H9 (cell line): ENCODE measurements at regions not wholly inside any gene's neighbourhood (a gene's known extent, or its start where the extent isn't known, plus 50 kb on each side); places are given as distances from the start of the nearest gene placed in this dataset.

ENCODE experiments used
- DNase-seq: peaks from one replicate; pipeline ENCODE4 v3.0.0-alpha.2; 2017
- H2AFZ ChIP-seq: one replicate; pipeline ENCODE4 v1.6.1; 2013; ENCODE audit warnings: mild to moderate bottlenecking, low read length, control low read depth, moderate library complexity
- H2AK5ac ChIP-seq: 2 replicates; pipeline ENCODE4 v1.6.1; 2013; ENCODE audit warnings: low read length, control low read depth, mixed read lengths; ENCODE audit not compliant: insufficient read length
- H2BK120ac ChIP-seq: one replicate; pipeline ENCODE4 v1.6.1; 2013; ENCODE audit warnings: low read depth, mild to moderate bottlenecking, low read length, control low read depth, inconsistent platforms; ENCODE audit not compliant: poor library complexity, severe bottlenecking
- H2BK12ac ChIP-seq: 2 replicates; pipeline ENCODE4 v1.6.1; 2013; ENCODE audit warnings: low read length, control low read depth, mixed read lengths, low read depth; ENCODE audit not compliant: insufficient read length
- H2BK15ac ChIP-seq: 2 replicates; pipeline ENCODE4 v1.6.1; 2013; ENCODE audit warnings: low read depth, low read length, control low read depth
- H2BK20ac ChIP-seq: one replicate; pipeline ENCODE4 v1.6.1; 2013; ENCODE audit warnings: low read depth, mild to moderate bottlenecking, low read length, control low read depth, inconsistent platforms; ENCODE audit not compliant: poor library complexity, severe bottlenecking
- H2BK5ac ChIP-seq: 2 replicates; pipeline ENCODE4 v1.6.1; 2013; ENCODE audit warnings: low read length, control low read depth, mixed read lengths; ENCODE audit not compliant: insufficient read length
- H3K14ac ChIP-seq: 2 replicates; pipeline ENCODE4 v1.6.1; 2013; ENCODE audit warnings: low read length, control low read depth; ENCODE audit not compliant: insufficient read depth
- H3K18ac ChIP-seq: 2 replicates; pipeline ENCODE4 v1.6.1; 2013; ENCODE audit warnings: low read depth, mild to moderate bottlenecking, mixed read lengths, low read length, control low read depth; ENCODE audit not compliant: insufficient read length
- H3K23ac ChIP-seq: 2 replicates; pipeline ENCODE4 v1.6.1; 2013; ENCODE audit warnings: low read length, control low read depth, mixed read lengths, low read depth; ENCODE audit not compliant: insufficient read length
- H3K23me2 ChIP-seq: 2 replicates; pipeline ENCODE4 v1.6.1; 2013; ENCODE audit warnings: low read depth, mild to moderate bottlenecking, mixed read lengths, low read length, control low read depth; ENCODE audit not compliant: insufficient read length, poor library complexity, severe bottlenecking
- H3K27ac ChIP-seq: 2 replicates; pipeline ENCODE4 v1.5.1; 2013; ENCODE audit warnings: low read length, control low read depth, mixed read lengths, low read depth; ENCODE audit not compliant: insufficient read length
- H3K27me3 ChIP-seq: 2 replicates; pipeline ENCODE4 v1.6.1; 2013; ENCODE audit warnings: low read length, control low read depth, inconsistent platforms; ENCODE audit not compliant: insufficient read depth
- H3K4ac ChIP-seq: 2 replicates; pipeline ENCODE4 v1.6.1; 2013; ENCODE audit warnings: low read depth, mild to moderate bottlenecking, control low read depth, inconsistent platforms, low read length, moderate library complexity
- H3K4me1 ChIP-seq: 2 replicates; pipeline ENCODE4 v1.6.1; 2013; ENCODE audit warnings: low read length, control low read depth, inconsistent platforms; ENCODE audit not compliant: insufficient read depth
- H3K4me2 ChIP-seq: 2 replicates; pipeline ENCODE4 v1.6.1; 2013; ENCODE audit warnings: low read length, control low read depth, mixed read lengths; ENCODE audit not compliant: insufficient read length, insufficient read depth
- H3K56ac ChIP-seq: 2 replicates; pipeline ENCODE4 v1.6.1; 2013; ENCODE audit warnings: low read depth, mild to moderate bottlenecking, mixed read lengths, low read length, control low read depth; ENCODE audit not compliant: insufficient read length
- H3K79me1 ChIP-seq: 2 replicates; pipeline ENCODE4 v1.6.1; 2013; ENCODE audit warnings: low read depth, mild to moderate bottlenecking, moderate library complexity, low read length, control low read depth, inconsistent platforms; ENCODE audit not compliant: insufficient read depth, poor library complexity, severe bottlenecking
- H3K79me2 ChIP-seq: 2 replicates; pipeline ENCODE4 v1.6.1; 2013; ENCODE audit warnings: low read length, control low read depth, inconsistent platforms; ENCODE audit not compliant: insufficient read depth
- H3K9ac ChIP-seq: 2 replicates; pipeline ENCODE4 v1.6.1; 2013; ENCODE audit warnings: low read length, control low read depth, mixed read lengths; ENCODE audit not compliant: insufficient read length; ENCODE audit errors: extremely low read depth
- H3K9me3 ChIP-seq: one replicate; pipeline ENCODE4 v1.6.1; 2013; ENCODE audit warnings: low read depth, low read length, inconsistent platforms; ENCODE audit not compliant: control insufficient read depth
- H3T11ph ChIP-seq: one replicate; pipeline ENCODE4 v1.6.1; 2013; ENCODE audit warnings: mild to moderate bottlenecking, low read length, control low read depth, inconsistent platforms
- H4K20me1 ChIP-seq: one replicate; pipeline ENCODE4 v1.6.1; 2013; ENCODE audit not compliant: control insufficient read depth, insufficient read length, insufficient read depth
- H4K5ac ChIP-seq: 2 replicates; pipeline ENCODE4 v1.6.1; 2013; ENCODE audit warnings: low read depth, mild to moderate bottlenecking, mixed read lengths, low read length, control low read depth; ENCODE audit not compliant: insufficient read length
- H4K8ac ChIP-seq: replicated peaks from 2 replicates; pipeline ENCODE4 v1.6.1; 2013; ENCODE audit warnings: low read length, control low read depth, mixed read lengths, low read depth; ENCODE audit not compliant: insufficient read length
- H4K91ac ChIP-seq: 2 replicates; pipeline ENCODE4 v1.6.1; 2013; ENCODE audit warnings: low read depth, mild to moderate bottlenecking, moderate library complexity, mixed read lengths, low read length, control low read depth; ENCODE audit not compliant: insufficient read length
- H3K27ac Mint-ChIP-seq, 3 experiments: 2 replicates in 2 of 3; 3 replicates in 1 of 3; pipeline ENCODE4 v1.8.0; 2020 to 2021; ENCODE audit warnings: mixed read lengths in 3 of 3, mild to moderate bottlenecking in 1 of 3, moderate library complexity in 1 of 3
- H3K27me3 Mint-ChIP-seq: 2 replicates; pipeline ENCODE4 v1.8.0; 2021; ENCODE audit warnings: low read depth, mild to moderate bottlenecking, moderate library complexity, mixed read lengths
- H3K36me3 Mint-ChIP-seq, 3 experiments: 2 replicates in 2 of 3; 3 replicates in 1 of 3; pipeline ENCODE4 v1.8.0; 2020 to 2021; ENCODE audit warnings: low read depth in 3 of 3, mixed read lengths in 3 of 3; ENCODE audit not compliant: insufficient read depth in 1 of 3
- H3K4me1 Mint-ChIP-seq, 2 experiments: 2 replicates each; pipeline ENCODE4 v1.8.0; 2020; ENCODE audit warnings: mixed read lengths in 2 of 2
- H3K4me3 Mint-ChIP-seq, 2 experiments: 2 replicates in 1 of 2; 3 replicates in 1 of 2; pipeline ENCODE4 v1.8.0; 2020 to 2021; ENCODE audit warnings: mild to moderate bottlenecking in 2 of 2, mixed read lengths in 2 of 2, moderate library complexity in 1 of 2
- H3K9me3 Mint-ChIP-seq, 2 experiments: 2 replicates in 1 of 2; 3 replicates in 1 of 2; pipeline ENCODE4 v1.8.0; 2020; ENCODE audit warnings: mild to moderate bottlenecking in 2 of 2, mixed read lengths in 2 of 2, moderate library complexity in 1 of 2
- CTCF ChIP-seq: fragments of 200-600 bp; sonication (generic); conservative IDR thresholded peaks from 3 replicates; pipeline ENCODE4 v1.8.0; 2021; ENCODE audit warnings: antibody characterized with exemption, mild to moderate bottlenecking
- WGBS: extraction: QIAGEN DNeasy Blood & Tissue Kit; methylation state at CpG from one replicate; pipeline ENCODE4 v1.1.7; 2013; ENCODE audit warnings: missing lambda C conversion rate, low lambda C conversion rate, mixed read lengths; ENCODE audit not compliant: insufficient read length; ENCODE audit errors: extremely low coverage; 5-methylcytosine and 5-hydroxymethylcytosine counted together

- H3K14ac ChIP-seq: no peak overlapping the region
- H3K79me2 ChIP-seq: peaks cover 2% of the 10 kb centered on the region; the same call in 1 of the 2 replicates
- no peak overlapping the region for H4K91ac ChIP-seq
- peak overlapping the region in 1 of 3 experiments; percentile 8; a peak in 2 of 7 replicates for H3K27ac Mint-ChIP-seq
- H3K27me3 Mint-ChIP-seq: no peaks in the 10 kb centered on the region
- H3K4me1 Mint-ChIP-seq: peaks cover 25 to 26% of the 10 kb centered on the region in 2 experiments
- H3K27ac ChIP-seq: no peak overlapping the region
- H2BK12ac ChIP-seq: no peak overlapping the region
- H2AFZ ChIP-seq: no peak overlapping the region
- H4K5ac ChIP-seq: no peak overlapping the region
- H4K8ac ChIP-seq: no peak overlapping the region
- no peak overlapping the region for H3T11ph ChIP-seq
- H2BK15ac ChIP-seq: no peak overlapping the region
- TF ChIP-seq CTCF: no peak
- WGBS: no CpG with 5 or more reads among the region's 4 CpGs
- peaks cover 5% of the 10 kb centered on the region for H3K23me2 ChIP-seq
- no peak overlapping the region for H3K23ac ChIP-seq
- DNase-seq: no peak
- no peak overlapping the region for H3K18ac ChIP-seq
- H3K4me2 ChIP-seq: no peak overlapping the region
- H3K36me3 Mint-ChIP-seq: peaks cover 0 to 15% (median 10%) of the 10 kb centered on the region in 3 experiments; a peak in 5 of 7 replicates
- H2BK120ac ChIP-seq: no peak overlapping the region
- H2AK5ac ChIP-seq: no peak overlapping the region
- no peak overlapping the region for H3K9ac ChIP-seq
- H3K4me1 ChIP-seq: no peaks in the 10 kb centered on the region; the same call in 1 of the 2 replicates
- no peak overlapping the region for H3K4me3 Mint-ChIP-seq
- H2BK20ac ChIP-seq: no peak overlapping the region
- H3K79me1 ChIP-seq: no peaks in the 10 kb centered on the region
- no peaks in the 10 kb centered on the region for H3K27me3 ChIP-seq
- no peaks in the 10 kb centered on the region for H3K9me3 ChIP-seq
- H3K56ac ChIP-seq: no peak overlapping the region
- no peaks in the 10 kb centered on the region for H4K20me1 ChIP-seq
- H2BK5ac ChIP-seq: no peak overlapping the region
- H3K4ac ChIP-seq: no peak overlapping the region
- peaks cover 4 to 14% of the 10 kb centered on the region in 2 experiments; a peak in 3 of 5 replicates for H3K9me3 Mint-ChIP-seq
Measured at GRCh38 chr3:159844801-159845261, 143.8 kb upstream of the IL12A start.
